Activated naive CD8-positive, alpha-beta T cell treated with anti-CD3 and anti-CD28 coated beads, Interleukin-2, amount 50 U/mL, for 16 hours (primary cell): ENCODE measurements at regions not wholly inside any gene's neighbourhood (a gene's known extent, or its start where the extent isn't known, plus 50 kb on each side); places are given as distances from the start of the nearest gene placed in this dataset.
A peak's percentile ranks its signal among the peaks of the same experiment; 100 is the strongest.
"Not testable (repeated sequence)": the region's sequence is repeated elsewhere in the genome, so short reads cannot be mapped to it uniquely, and the experiment has no call there.

ENCODE experiments used
- DNase-seq: peaks from one replicate; pipeline ENCODE4 v3.0.0-alpha.2; 2020; ENCODE audit warnings: low read depth, low spot score

- DNase-seq, result no peak
Measured at GRCh38 chr14:65153101-65153500, 50.8 kb upstream of the MAX start.

GRCh38 chr14:65156568-65157366 is 54.5 kb upstream of the MAX start:
- DNase-seq, result no peak

GRCh38 chr14:65159281-65160062 is 57.2 kb upstream of the MAX start:
- DNase-seq, result no peak

DNA sequence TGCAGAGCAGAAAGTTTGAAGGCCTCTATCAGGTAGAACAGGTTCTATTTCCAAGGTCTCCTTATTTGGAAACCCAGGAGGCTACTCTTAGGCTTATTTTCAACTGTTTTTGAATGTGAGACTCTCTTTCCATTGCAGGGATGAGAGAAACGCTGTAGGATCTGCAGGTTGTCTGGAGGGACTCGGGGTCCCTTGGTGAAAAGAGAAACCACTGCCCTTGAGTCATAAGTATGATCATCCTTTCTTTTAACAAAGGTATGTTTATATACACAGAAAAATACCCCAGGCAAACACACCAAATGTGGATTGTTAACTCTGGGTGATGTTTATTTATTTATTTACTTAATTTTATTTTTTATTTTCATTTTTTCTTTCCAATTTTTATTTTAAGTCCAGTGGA is 57.8 kb upstream of the MAX start:
- DNase-seq, result no peak

DNA sequence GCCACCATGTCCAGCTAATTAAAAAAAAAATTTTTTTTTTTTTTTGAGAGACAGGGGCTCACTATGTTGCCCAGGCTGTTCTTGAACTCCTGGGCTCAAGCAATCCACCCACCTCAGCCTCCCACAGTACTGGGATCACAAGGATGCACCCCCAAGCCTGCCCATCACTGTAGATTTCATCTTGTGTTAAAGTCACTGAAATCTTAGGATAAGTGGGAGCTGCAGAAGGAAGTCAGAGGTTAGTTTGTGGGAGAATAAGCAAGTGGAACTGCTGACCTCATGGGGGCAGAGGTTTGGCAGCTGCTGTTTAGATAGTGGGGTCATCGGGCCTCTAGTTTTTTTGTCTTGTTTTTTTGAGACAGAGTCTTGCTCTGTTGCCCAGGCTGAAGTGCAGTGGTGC is 59.7 kb upstream of the MAX start:
- DNase-seq, result no peak

DNA sequence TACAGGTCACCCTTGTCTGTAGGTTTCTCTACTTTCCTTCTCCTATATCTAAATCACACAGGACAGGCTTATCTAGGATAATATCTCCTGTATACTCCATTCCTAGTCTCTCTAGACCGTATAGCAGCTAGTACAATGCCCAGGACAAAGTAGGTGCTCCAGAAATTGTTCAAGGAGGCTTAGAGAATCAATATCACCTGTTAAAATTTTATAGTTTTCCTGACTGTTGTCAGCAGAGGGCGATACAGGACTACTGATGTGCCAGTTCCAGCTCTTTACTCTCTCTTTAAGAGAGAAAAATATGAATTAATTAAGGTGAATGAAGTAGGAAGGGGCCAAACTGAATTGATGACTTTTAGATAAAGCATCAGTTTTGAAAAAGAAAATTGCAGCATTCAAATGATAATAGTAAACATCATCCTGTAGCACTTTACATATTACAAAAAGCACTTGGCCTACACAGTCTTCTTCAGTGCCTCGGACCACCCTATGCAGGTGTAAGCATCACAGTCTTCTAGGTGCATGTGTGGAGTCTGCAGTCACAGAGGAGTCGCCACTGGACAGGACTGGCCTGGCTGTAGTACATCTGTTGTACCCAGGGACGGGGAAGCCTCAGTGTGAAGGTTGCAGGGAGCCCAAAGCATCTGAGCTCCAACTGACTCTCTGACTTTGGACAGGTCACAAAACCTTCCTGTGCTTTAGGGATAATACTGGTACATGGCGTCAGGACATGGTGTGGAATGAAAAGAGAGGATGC is 61.9 kb upstream of the MAX start:
- no peak for DNase-seq

DNA sequence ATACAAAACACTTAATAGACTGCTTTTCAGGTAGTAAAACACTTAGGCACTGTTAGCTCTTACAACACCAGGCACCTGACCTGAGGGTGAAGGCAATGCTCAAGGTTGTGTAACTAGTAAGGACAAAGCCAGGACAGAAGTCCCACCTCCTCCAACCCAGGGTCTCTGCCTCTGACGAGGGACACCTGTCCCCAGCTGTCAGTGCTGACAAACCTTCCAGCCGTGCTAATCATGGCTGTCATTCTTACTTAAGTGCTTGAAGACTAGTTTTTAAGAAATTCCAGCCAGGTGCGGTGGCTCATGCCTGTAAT is 62.5 kb upstream of the MAX start:
- no peak for DNase-seq

GRCh38 chr14:65167072-65167645 is 64.8 kb upstream of the MAX start:
- DNase-seq, result no peak

DNA sequence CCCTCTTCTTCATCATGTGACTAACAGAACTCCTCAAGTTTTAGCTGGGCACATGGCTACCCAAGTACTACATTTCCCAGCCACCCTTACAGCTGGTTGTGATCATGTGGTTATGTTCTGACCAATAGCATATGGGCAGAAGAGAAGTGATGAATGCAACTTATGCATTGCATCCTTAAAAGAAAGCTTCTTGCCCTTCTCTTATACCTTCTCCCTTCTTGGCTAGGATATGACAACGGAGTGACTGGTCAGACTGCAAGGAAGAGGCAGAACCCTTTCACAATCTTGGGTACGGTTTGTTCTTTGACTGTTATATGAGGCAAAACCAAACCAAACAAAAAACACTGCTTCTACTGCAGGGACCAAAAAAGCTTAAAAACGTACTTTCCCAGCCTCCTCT is 66.5 kb upstream of the MAX start:
- DNase-seq, result no peak

DNA sequence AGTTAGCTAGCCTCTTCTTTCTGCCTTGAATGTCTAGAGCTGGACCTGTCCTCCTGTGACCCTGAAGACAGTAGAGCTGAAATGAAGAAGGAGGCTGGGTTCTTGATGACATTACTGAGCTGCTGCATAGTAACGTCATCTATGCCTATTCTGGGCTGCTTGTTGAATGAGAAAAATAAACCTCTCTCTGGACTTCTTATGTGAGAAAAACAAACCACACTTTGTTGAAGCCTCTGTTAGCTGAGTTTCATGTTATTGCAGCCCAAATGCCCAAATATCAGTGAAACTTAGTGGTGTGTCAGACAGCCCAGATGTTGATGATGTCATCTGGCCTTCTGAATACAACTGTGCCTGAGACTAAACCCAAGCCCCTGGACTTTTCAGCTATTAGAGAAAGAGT is 67.0 kb upstream of the MAX start:
- no peak for DNase-seq

DNA sequence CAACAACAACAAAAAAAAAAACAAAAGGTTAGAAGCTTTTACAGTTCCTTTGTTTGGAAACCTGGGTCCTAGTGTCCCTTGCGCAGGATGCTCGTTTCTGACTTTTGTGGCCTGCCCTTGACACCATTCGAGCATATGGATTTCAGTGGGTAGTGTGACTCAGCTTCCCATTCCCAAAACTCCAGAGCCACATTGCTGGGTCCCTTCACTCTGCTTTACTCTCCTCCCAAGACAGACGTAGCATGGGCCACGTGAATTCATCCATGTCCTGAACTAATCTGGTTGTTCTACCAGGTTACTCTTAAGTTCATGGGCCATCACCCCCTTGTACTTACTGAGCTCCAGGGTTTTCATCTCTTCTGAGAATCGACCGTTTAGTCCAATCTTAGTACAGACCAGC is 68.0 kb upstream of the MAX start:
- no peak for DNase-seq

- peak; percentile 5 for DNase-seq
Measured at GRCh38 chr14:65170768-65171507, 68.6 kb upstream of the MAX start.

DNA sequence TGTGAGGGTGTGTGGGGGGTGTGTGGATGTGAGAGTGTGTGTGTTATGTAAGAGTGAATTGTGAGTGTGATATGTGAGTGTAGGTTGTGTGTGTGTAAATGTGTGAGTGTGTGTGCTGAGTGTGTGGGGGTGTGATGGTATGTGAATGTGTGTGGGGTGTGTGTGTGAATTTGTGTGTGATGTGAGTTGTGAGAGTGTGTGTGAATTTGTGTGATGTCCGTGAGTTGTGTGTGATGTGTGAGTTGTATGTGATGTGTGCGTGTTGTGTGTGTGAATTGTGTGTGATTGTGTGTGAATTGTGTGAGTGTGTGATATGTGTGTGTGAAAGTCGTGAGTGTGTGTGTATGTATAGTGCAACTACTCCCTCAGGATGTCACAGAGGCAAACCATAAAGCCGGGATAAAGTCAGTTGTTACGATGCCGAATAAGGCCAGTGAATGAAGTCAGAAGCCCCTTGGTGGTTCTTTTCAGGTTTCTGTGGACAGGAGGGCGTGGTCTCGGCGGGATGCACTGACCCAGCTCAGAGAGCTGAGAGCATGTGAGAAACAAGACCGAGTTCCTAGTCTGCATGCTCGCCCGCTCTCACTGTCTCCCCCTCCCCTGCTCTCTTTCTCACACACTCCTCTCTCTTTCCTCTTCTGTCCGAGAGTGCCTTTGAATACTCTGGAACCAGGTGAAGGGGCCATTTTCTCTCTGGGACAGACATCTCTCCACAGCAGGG is 71.8 kb upstream of the MAX start:
- DNase-seq, result no peak

DNA sequence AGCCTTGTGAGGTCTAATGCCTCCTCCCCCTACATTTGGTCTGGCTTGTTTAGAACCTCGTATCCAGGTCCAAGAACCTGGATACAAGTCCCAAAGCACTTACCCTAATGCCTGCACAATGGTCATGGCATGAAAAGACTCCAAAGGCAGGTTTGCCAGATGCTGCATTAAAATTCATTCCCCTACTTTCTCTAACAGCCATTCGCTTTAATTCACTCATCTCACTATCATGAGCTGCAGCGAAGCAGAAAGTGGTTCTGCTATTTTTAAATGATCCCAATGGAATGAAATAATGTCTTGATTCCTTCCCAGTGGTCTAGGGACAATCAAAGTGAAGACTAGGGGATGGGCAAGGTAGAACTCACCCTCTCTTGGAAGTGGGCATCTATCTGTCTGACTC is 72.5 kb upstream of the MAX start:
- DNase-seq, result no peak

DNA sequence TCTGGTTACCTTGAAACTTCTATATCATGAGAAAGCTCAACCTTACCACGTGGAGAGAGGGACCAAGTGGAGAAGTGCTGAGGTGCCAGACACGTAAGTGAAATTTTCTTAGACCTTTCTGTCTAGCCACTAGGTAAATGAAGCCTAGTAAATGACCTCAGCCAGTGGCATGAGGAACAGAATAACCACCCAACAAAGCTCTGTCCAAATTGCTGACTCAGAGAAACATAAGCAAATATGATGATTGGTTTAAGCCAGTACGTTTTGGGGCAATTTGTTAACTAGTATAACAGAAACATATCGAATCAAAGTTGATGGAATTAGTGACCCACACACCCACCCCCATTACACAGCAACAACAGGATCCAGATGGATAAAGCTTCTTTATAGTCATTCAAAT is 75.2 kb upstream of the MAX start:
- no peak for DNase-seq

DNA sequence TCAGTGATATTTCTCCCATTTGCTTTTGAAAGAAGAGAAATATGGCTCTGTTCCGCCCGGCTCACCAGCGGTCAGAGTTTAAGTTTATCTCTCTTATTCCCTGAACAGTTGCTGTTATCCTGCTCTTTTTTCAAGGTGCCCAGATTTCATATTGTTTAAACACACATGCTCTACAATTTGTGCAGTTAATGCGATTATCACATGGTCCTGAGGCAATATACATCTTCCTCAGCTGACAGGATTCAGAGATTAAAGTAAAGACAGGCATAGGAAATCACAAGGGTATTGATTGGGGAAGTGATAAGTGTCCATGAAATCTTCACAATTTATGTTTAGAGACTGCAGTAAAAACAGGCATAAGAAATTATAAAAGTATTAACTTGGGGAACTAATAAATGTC is 76.9 kb upstream of the MAX start:
- DNase-seq, result not testable (repeated sequence)

DNA sequence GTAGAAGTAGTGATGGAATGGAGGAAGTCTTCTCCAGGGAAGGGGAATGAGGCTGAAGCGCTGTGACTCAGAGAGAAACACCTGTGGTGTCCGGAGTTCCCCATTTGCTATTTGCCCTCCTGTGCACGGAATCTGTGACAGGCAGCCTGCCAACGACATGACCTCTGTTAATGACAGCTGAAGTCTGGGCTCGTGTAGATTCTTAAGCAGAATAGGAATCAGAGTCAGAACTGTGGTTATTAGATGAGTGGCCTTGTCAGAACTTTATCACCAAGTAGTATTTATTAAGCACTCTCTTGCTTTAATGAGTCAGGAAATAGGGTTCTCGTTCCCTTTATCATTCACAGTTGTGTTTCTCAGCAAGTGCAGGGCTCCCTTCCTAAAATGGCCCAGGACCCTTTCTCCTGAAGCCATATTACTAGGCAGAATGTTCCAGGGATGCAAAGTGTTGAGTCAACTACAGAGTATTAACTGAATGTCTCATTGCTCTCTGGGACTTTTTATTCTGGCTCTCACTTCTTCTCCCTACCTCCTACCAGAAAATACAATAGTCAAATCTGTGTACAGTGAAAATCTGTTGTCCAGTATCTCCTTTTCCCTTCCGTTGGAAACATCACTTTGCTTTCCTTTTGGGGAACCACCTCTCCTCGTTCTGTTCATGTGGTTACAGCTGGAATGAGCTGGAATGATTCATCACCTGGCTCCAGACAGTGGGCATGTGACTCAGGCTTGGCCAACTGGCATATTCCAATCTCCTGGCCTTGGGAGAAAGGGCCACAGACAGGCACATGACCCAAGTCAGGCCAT is 77.8 kb upstream of the MAX start:
- no peak for DNase-seq

GRCh38 chr14:65180725-65181025 is 78.4 kb upstream of the MAX start:
- DNase-seq, result no peak

DNA sequence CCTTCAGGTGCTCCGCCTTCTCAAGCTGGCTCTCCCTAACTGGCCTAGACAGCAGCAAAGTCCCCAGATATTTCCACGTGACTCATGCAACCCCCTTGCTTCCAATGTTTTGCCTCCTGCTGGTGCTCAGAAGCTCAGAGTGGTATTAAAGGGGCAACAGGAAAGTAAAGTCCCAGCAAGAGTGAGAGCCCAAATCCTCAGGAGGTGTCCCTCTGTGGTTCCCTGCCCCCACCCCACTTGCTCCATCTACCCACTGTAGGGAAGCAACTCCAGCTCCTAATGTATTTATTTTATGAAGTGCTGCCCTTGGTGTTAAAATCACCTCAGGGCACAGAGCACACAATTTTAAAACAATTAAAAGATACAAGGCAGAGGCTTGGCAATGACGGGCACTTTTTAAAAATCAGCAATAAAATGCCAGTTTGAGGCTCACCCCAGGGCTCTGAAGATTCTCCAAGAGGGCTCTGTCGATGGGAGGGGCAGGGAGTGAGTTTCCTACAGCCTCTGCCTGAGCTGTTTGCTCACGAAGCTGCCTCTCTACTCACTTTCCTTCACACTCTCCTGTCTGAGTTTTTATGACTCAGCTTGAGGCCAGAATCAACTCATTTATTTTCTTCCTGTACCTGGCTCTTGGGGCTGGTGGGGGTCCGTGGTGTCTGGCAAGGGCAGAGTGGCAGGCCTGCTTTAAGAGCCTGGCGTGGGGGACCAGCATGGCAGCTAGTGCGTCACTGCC is 81.9 kb upstream of the MAX start:
- no peak for DNase-seq

GRCh38 chr14:65185829-65186228 is 83.5 kb upstream of the MAX start:
- no peak for DNase-seq
